NOMO-1 treated with DMSO at 0.1 percent for 48 hours (cell line): ENCODE measurements at regions not wholly inside any gene's neighbourhood (a gene's known extent, or its start where the extent isn't known, plus 50 kb on each side); places are given as distances from the start of the nearest gene placed in this dataset.
A peak's percentile ranks its signal among the peaks of the same experiment; 100 is the strongest.

ENCODE experiments used
- DNase-seq: peaks from one replicate; lab custom pipeline; 2025; ENCODE audit not compliant: unreplicated experiment; lab: John Stamatoyannopoulos, UW

- DNase-seq: peak; percentile 63
Observed at GRCh38 chr7:47047384-47047783, 534.5 kb downstream of the TNS3 start.

GRCh38 chr7:47046949-47047348 lies 535.0 kb downstream of the TNS3 start:
- DNase-seq: no peak

GRCh38 chr7:47045207-47046051 lies 536.5 kb downstream of the TNS3 start:
- no peak for DNase-seq

GRCh38 chr7:47044625-47045024 lies 537.3 kb downstream of the TNS3 start:
- no peak for DNase-seq

GRCh38 chr7:47043304-47043703 lies 538.6 kb downstream of the TNS3 start:
- no peak for DNase-seq

- DNase-seq: no peak
Observed at GRCh38 chr7:47042669-47043068, 539.2 kb downstream of the TNS3 start.

- no peak for DNase-seq
Observed at GRCh38 chr7:47040795-47041347, 541.0 kb downstream of the TNS3 start.

- no peak for DNase-seq
Observed at GRCh38 chr7:47039904-47040303, 542.0 kb downstream of the TNS3 start.

GRCh38 chr7:47039089-47039648 lies 542.7 kb downstream of the TNS3 start:
- no peak for DNase-seq

- no peak for DNase-seq
Observed at GRCh38 chr7:47038621-47039020, 543.3 kb downstream of the TNS3 start.

GRCh38 chr7:47037607-47038006 lies 544.3 kb downstream of the TNS3 start:
- DNase-seq: no peak

GRCh38 chr7:47036909-47037308 lies 545.0 kb downstream of the TNS3 start:
- no peak for DNase-seq

- DNase-seq: no peak
Observed at GRCh38 chr7:47035522-47035921, 546.4 kb downstream of the TNS3 start.

GRCh38 chr7:47034180-47034579 lies 547.7 kb downstream of the TNS3 start:
- no peak for DNase-seq

GRCh38 chr7:47032536-47032908 lies 549.4 kb downstream of the TNS3 start:
- DNase-seq: no peak

GRCh38 chr7:47031786-47032535 lies 550.0 kb downstream of the TNS3 start:
- DNase-seq: no peak

GRCh38 chr7:47028284-47028683 lies 553.6 kb downstream of the TNS3 start:
- no peak for DNase-seq

- no peak for DNase-seq
Observed at GRCh38 chr7:47027695-47028240, 554.1 kb downstream of the TNS3 start.

- no peak for DNase-seq
Observed at GRCh38 chr7:47026780-47027361, 555.0 kb downstream of the TNS3 start.

- no peak for DNase-seq
Observed at GRCh38 chr7:47024991-47025390, 556.9 kb downstream of the TNS3 start.

- no peak for DNase-seq
Observed at GRCh38 chr7:47008461-47008860, 573.5 kb downstream of the TNS3 start.
